GM12878 (cell line): ENCODE measurements at regions not wholly inside any gene's neighbourhood (a gene's known extent, or its start where the extent isn't known, plus 50 kb on each side); places are given as distances from the start of the nearest gene placed in this dataset.
"Not testable (repeated sequence)": the region's sequence is repeated elsewhere in the genome, so short reads cannot be mapped to it uniquely, and the experiment has no call there.

ENCODE experiments used
- ATAC-seq: fragments of 200-7000 bp; cut with Tn5 transposase; 3 replicates; pipeline ENCODE4 v1.9.1; 2020; ENCODE audit warnings: mild to moderate bottlenecking, moderate library complexity
- BruUV-seq: library from RNA; stranded (reverse); fragments of 400-500 nt; replicated peaks from 2 replicates; lab custom pipeline; 2021; lab: Mats Ljungman, UMichigan
- CTCF ChIA-PET: fragments of 300-600 bp; sonication (Branson Sonifier 250); formaldehyde crosslinking; extraction: SDS; loops from one replicate; lab custom pipeline; 2021; ENCODE audit warnings: inconsistent platforms; lab: Yijun Ruan, JAX
- POLR2A ChIA-PET: fragments of 350-600 bp; formaldehyde crosslinking; extraction: SDS; loops from one replicate; lab custom pipeline; 2021; ENCODE audit warnings: inconsistent platforms; lab: Charles Lee
- RAD21 ChIA-PET: fragments of 300-600 bp; sonication (Branson Sonifier 250); formaldehyde crosslinking; loops from one replicate; lab custom pipeline; 2023; ENCODE audit warnings: antibody characterized with exemption; ENCODE audit not compliant: unreplicated experiment; lab: Charles Lee
- SMC1A ChIA-PET: fragments of 300-600 bp; sonication (Branson Sonifier 250); formaldehyde crosslinking; loops from one replicate; lab custom pipeline; 2023; ENCODE audit not compliant: unreplicated experiment, uncharacterized antibody; lab: Charles Lee
- DNase-seq: peaks from one replicate; pipeline ENCODE4 v3.0.0-alpha.2; 2011; ENCODE audit warnings: low read depth, low spot score
- FAIRE-seq: peaks from 3 replicates; lab custom pipeline; 2011; peaks lifted over from hg19 to GRCh38; lab: Jason Lieb, UNC
- H2AFZ ChIP-seq: 2 replicates; pipeline ENCODE4 v1.6.0; 2011; ENCODE audit warnings: low read depth, low read length, control low read depth; ENCODE audit not compliant: control insufficient read depth
- H3K27ac ChIP-seq: 2 replicates; pipeline ENCODE4 v1.5.1; 2011; ENCODE audit warnings: control low read depth; ENCODE audit not compliant: control insufficient read depth, insufficient read depth
- H3K27me3 ChIP-seq, 2 experiments: replicated peaks in 1 of 2; 2 replicates each; pipeline versions ENCODE4 v1.6.0 to v1.6.1; 2011; ENCODE audit warnings: low read length in 1 of 2; ENCODE audit not compliant: control insufficient read depth in 2 of 2, insufficient read depth in 2 of 2
- H3K36me3 ChIP-seq, 2 experiments: 2 replicates each; pipeline ENCODE4 v1.5.1; 2011; ENCODE audit warnings: low read length in 1 of 2; ENCODE audit not compliant: control insufficient read depth in 2 of 2, insufficient read depth in 2 of 2
- H3K4me1 ChIP-seq: 2 replicates; pipeline ENCODE4 v1.6.1; 2011; ENCODE audit warnings: mild to moderate bottlenecking, low read length, moderate library complexity, mixed read lengths; ENCODE audit not compliant: control insufficient read depth, insufficient read depth
- H3K4me2 ChIP-seq: 2 replicates; pipeline ENCODE4 v1.6.0; 2011; ENCODE audit warnings: control low read depth; ENCODE audit not compliant: control insufficient read depth, insufficient read depth
- H3K4me3 ChIP-seq: fragments of 200-600 bp; sonication (generic); 2 replicates; pipeline ENCODE4 v1.5.1; 2016
- H3K79me2 ChIP-seq: 2 replicates; pipeline ENCODE4 v1.6.0; 2011; ENCODE audit warnings: low read length; ENCODE audit not compliant: control insufficient read depth, insufficient read depth
- H3K9ac ChIP-seq: 2 replicates; pipeline ENCODE4 v1.8.0; 2011; ENCODE audit warnings: low read length, control low read depth, mixed read lengths; ENCODE audit not compliant: control insufficient read depth, insufficient read depth
- H3K9me3 ChIP-seq: replicated peaks from 3 replicates; pipeline ENCODE4 v1.5.1; 2011; ENCODE audit warnings: mild to moderate bottlenecking, low read length; ENCODE audit not compliant: control insufficient read depth, insufficient read depth
- H4K20me1 ChIP-seq: 2 replicates; pipeline ENCODE4 v1.6.0; 2011; ENCODE audit not compliant: control insufficient read depth, insufficient read depth
- BACH1 ChIP-seq: fragments of 450-650 bp; IDR thresholded peaks from 2 replicates; pipeline ENCODE4 v1.6.1; 2017; ENCODE audit warnings: mild to moderate bottlenecking, borderline replicate concordance
- BRCA1 ChIP-seq: IDR thresholded peaks from 2 replicates; pipeline ENCODE4 v1.6.1; 2011; ENCODE audit warnings: low read depth, low read length, improper control_type of control experiment
- CUX1 ChIP-seq: IDR thresholded peaks from 2 replicates; pipeline ENCODE4 v1.6.1; 2012; ENCODE audit warnings: improper control_type of control experiment, low read depth, low read length; ENCODE audit not compliant: insufficient replicate concordance
- NRF1 ChIP-seq: conservative IDR thresholded peaks from 2 replicates; pipeline ENCODE4 v1.6.1; 2011; ENCODE audit warnings: mild to moderate bottlenecking, low read depth, low read length, improper control_type of control experiment
- ZNF622 ChIP-seq: fragments of 450-650 bp; IDR thresholded peaks from 2 replicates; pipeline ENCODE4 v1.6.1; 2017; ENCODE audit warnings: mild to moderate bottlenecking, inconsistent platforms
- WGBS: methylation state at CpG from one replicate; pipeline ENCODE4 v1.1.6; 2016; ENCODE audit warnings: low lambda C conversion rate; ENCODE audit not compliant: insufficient replicate concordance, insufficient coverage; ENCODE audit errors: missing lambda C conversion rate; 5-methylcytosine and 5-hydroxymethylcytosine counted together
- in situ Hi-C: fragments of 300-500 bp; cut with MboI; formaldehyde crosslinking; loops from 9 replicates; pipeline ENCODE4 v1.14.3; 2018; ENCODE audit warnings: mixed read lengths
- intact Hi-C: fragments of 100-400 bp; cut with micrococcal nuclease; formaldehyde crosslinking; loops from one replicate; pipeline ENCODE4 v1.14.2; 2022; ENCODE audit not compliant: unreplicated experiment

GRCh38 chr2:21379140-21379539 lies 255.4 kb downstream of the TDRD15 start (continued):
- TF ChIP-seq BACH1 (no peak), CUX1 (no peak), BRCA1 (no peak), NRF1 (no peak), ZNF622 (no peak)

GRCh38 chr2:21379668-21380067 lies 255.9 kb downstream of the TDRD15 start:
- RAD21 ChIA-PET, ATAC-seq, FAIRE-seq: not testable (repeated sequence)

More at GRCh38 chr2:21379668-21380067, 255.9 kb downstream of the TDRD15 start:
- CTCF ChIA-PET, SMC1A ChIA-PET, POLR2A ChIA-PET, H3K79me2 ChIP-seq, H3K4me1 ChIP-seq, H3K4me2 ChIP-seq, H3K27ac ChIP-seq, intact Hi-C loops, in situ Hi-C loops, DNase-seq, H3K36me3 ChIP-seq, H3K4me3 ChIP-seq, BruUV-seq, H2AFZ ChIP-seq, H3K9ac ChIP-seq, H4K20me1 ChIP-seq, H3K27me3 ChIP-seq, H3K9me3 ChIP-seq: not testable (repeated sequence)
- 15% methylated on average over 2 of the region's 2 CpGs for WGBS
